Heart left ventricle (tissue), 16 donors: ENCODE measurements at regions not wholly inside any gene's neighbourhood (a gene's known extent, or its start where the extent isn't known, plus 50 kb on each side); places are given as distances from the start of the nearest gene placed in this dataset.

Experiments
- ATAC-seq, 4 donors: fragments of 200-7000 bp; cut with Tn5 transposase; one replicate each; pipeline ENCODE4 v1.9.1; 2020 to 2022; ENCODE audit warnings: moderate library complexity in 4 of 4, mild to moderate bottlenecking in 3 of 4, moderate number of reproducible peaks in 1 of 4
- DNase-seq, 5 donors: peaks; one replicate each; pipeline ENCODE4 v3.0.0-alpha.2; 2020
- H3K27ac ChIP-seq, 12 donors: fragments of 200-600 bp; sonication (generic) in 4 of 12; one replicate each; pipeline versions ENCODE4 v1.5.0 to v1.8.0; 2016 to 2022; ENCODE audit warnings: mild to moderate bottlenecking in 2 of 12
- H3K27me3 ChIP-seq, 9 donors: fragments of 200-600 bp; sonication (generic) in 2 of 9; one replicate each; pipeline versions ENCODE4 v1.5.1 to v1.8.0; 2016 to 2022; ENCODE audit warnings: mild to moderate bottlenecking in 3 of 9
- H3K36me3 ChIP-seq, 9 donors: fragments of 200-600 bp; sonication (generic) in 2 of 9; one replicate each; pipeline versions ENCODE4 v1.5.0 to v1.8.0; 2018 to 2022; ENCODE audit warnings: mild to moderate bottlenecking in 2 of 9
- H3K4me1 ChIP-seq, 12 donors: fragments of 200-600 bp; sonication (generic) in 4 of 12; one replicate each; pipeline versions ENCODE4 v1.5.0 to v1.8.0; 2016 to 2022; ENCODE audit warnings: mild to moderate bottlenecking in 3 of 12
- H3K4me3 ChIP-seq, 12 donors: fragments of 200-600 bp; sonication (generic) in 4 of 12; one replicate each; pipeline versions ENCODE4 v1.5.0 to v1.8.0; 2017 to 2022; ENCODE audit warnings: mild to moderate bottlenecking in 9 of 12, moderate library complexity in 4 of 12
- H3K9me3 ChIP-seq, 12 donors: fragments of 200-600 bp; sonication (generic) in 4 of 12; one replicate each; pipeline versions ENCODE4 v1.5.0 to v1.8.0; 2016 to 2022; ENCODE audit warnings: mild to moderate bottlenecking in 1 of 12
- CTCF ChIP-seq, 12 donors: fragments of 200-600 bp; sonication (generic) in 4 of 12; IDR thresholded peaks; one replicate each; pipeline versions ENCODE4 v1.5.0 to v1.8.0; 2018 to 2022; ENCODE audit warnings: antibody characterized with exemption in 12 of 12, mild to moderate bottlenecking in 5 of 12
- POLR2A ChIP-seq, 2 donors: fragments of 450-650 bp; IDR thresholded peaks; one replicate each; pipeline ENCODE4 v1.6.1; 2017; ENCODE audit warnings: antibody characterized with exemption in 2 of 2, mild to moderate bottlenecking in 2 of 2, moderate library complexity in 2 of 2
- WGBS, 4 donors: extraction: QIAGEN DNeasy Blood & Tissue Kit in 2 of 4; methylation state at CpG; one replicate each; pipeline versions ENCODE4 v1.1.5 to v1.1.7; 2013 to 2018; 5-methylcytosine and 5-hydroxymethylcytosine counted together
- intact Hi-C, 10 donors: fragments of 100-400 bp; cut with DNase I; formaldehyde crosslinking; loops; one replicate each; pipeline versions ENCODE4 v1.11.1 to v1.14.2; 2022
- donor health status: ischemic (EF 13 %, LVEDD 7.1; RV severe dilation, severe dysfunction).
- donor health status: healthy with polysubstance abuse.
- donor health status: DM: no; HTN: yes; CAD: no.
- donor health status: DM: no; HTN: no; CAD: no.
- donor health status: ischemic (EF 25% LVEDD 6.9; RV normal size, moderate dysfunction).
- donor health status: ischemic (EF 25% LVEDD 5.7; RV mildly dilated, moderate dysfunction).
- donor health status: healthy.
- donor health status: DM: yes; HTN: yes; CAD: no.
- donor health status: ischemic (EF 35%, LVEDD 5.7; RV mildly dilated, moderate dysfunction).
- donor health status: nonischemic (EF 11% LVEDD 7.7; RV severe dilation, severe dysfunction).
- donor health status: DM: yes; HTN: yes; CAD: no.
- donor health status: PGD.
- donor health status: ischemic (EF 29% LVEDD 5.4; RV normal size, mild dysfunction).
- donor health status: nonischemic (EF 23%, LVEDD 6.1; RV moderate dilation, normal function).

GRCh38 chr16:66171578-66171977 lies 194.9 kb upstream of the CDH5 start:
- Histone ChIP-seq H3K4me3 (no peak overlapping the region), H3K27ac (no peak overlapping the region), H3K27me3 (peaks cover 0 to 6% (median 0%) of the 10 kb centered on the region in 9 donors), H3K36me3 (no peaks in the 10 kb centered on the region), H3K9me3 (peaks cover 0 to 5% (median 0%) of the 10 kb centered on the region in 12 donors), H3K4me1 (peaks cover 0 to 10% (median 0%) of the 10 kb centered on the region in 12 donors)
- WGBS, 4 donors: 97 to 98% (median 97%) methylated on average over 3 of the region's 3 CpGs
- DNase-seq (no peak), ATAC-seq (no peak)
- intact Hi-C loops: no loop called here
- TF ChIP-seq CTCF (IDR thresholded peaks at IDR 0.05): no peak
- no peak for TF ChIP-seq POLR2A (IDR thresholded peaks at IDR 0.05)

- WGBS, 4 donors: 75 to 97% (median 93%) methylated on average over 2 to 3 of the region's 3 CpGs
- Histone ChIP-seq H3K27ac (no peak overlapping the region), H3K9me3 (peaks cover 0 to 7% (median 0%) of the 10 kb centered on the region in 12 donors), H3K4me1 (peaks cover 0 to 11% (median 0%) of the 10 kb centered on the region in 12 donors), H3K36me3 (no peaks in the 10 kb centered on the region), H3K27me3 (peaks cover 0 to 6% (median 0%) of the 10 kb centered on the region in 9 donors), H3K4me3 (no peak overlapping the region)
- no peak for TF ChIP-seq POLR2A (IDR thresholded peaks at IDR 0.05)
- no peak for TF ChIP-seq CTCF (IDR thresholded peaks at IDR 0.05)
- no peak for ATAC-seq
- intact Hi-C loops: no loop called here
- DNase-seq: no peak
Observed at GRCh38 chr16:66170989-66171388, 195.5 kb upstream of the CDH5 start.

- ATAC-seq (no peak), DNase-seq (no peak)
- no peak overlapping the region for H3K4me3 ChIP-seq
- TF ChIP-seq POLR2A (IDR thresholded peaks at IDR 0.05): no peak
- TF ChIP-seq CTCF (IDR thresholded peaks at IDR 0.05): no peak
- no peak overlapping the region for H3K27ac ChIP-seq
- intact Hi-C loops: no loop called here
- H3K36me3 ChIP-seq: no peaks in the 10 kb centered on the region
- 91 to 98% (median 95%) methylated on average over 3 of the region's 3 CpGs for WGBS, 4 donors
- H3K27me3 ChIP-seq: peaks cover 0 to 6% (median 0%) of the 10 kb centered on the region in 9 donors
- H3K9me3 ChIP-seq: peaks cover 0 to 7% (median 0%) of the 10 kb centered on the region in 12 donors
- peaks cover 0 to 9% (median 0%) of the 10 kb centered on the region in 12 donors for H3K4me1 ChIP-seq
Observed at GRCh38 chr16:66169817-66170216, 196.7 kb upstream of the CDH5 start.

- H3K9me3 ChIP-seq: peaks cover 0 to 7% (median 0%) of the 10 kb centered on the region in 12 donors
- intact Hi-C loops: no loop called here
- WGBS, 4 donors: 53 to 92% (median 61%) methylated on average over 4 to 5 of the region's 5 CpGs
- no peak for DNase-seq
- ATAC-seq: no peak
- no peak for TF ChIP-seq CTCF (IDR thresholded peaks at IDR 0.05)
- TF ChIP-seq POLR2A (IDR thresholded peaks at IDR 0.05): no peak
- no peak overlapping the region for H3K4me3 ChIP-seq
- no peaks in the 10 kb centered on the region for H3K36me3 ChIP-seq
- H3K4me1 ChIP-seq: peaks cover 0 to 9% (median 0%) of the 10 kb centered on the region in 12 donors
- no peak overlapping the region for H3K27ac ChIP-seq
- H3K27me3 ChIP-seq: peaks cover 0 to 6% (median 0%) of the 10 kb centered on the region in 9 donors
Observed at GRCh38 chr16:66168777-66169176, 197.7 kb upstream of the CDH5 start.
